ENCODE measurements at regions not wholly inside any gene's neighbourhood (a gene's known extent, or its start where the extent isn't known, plus 50 kb on each side); places are given as distances from the start of the nearest gene placed in this dataset.

GRCh38 chr13:59493436-59493965 is 670.2 kb downstream of the DIAPH3 start:
- 0 out of 2 replicates have a peak, but pooled peaks cover 2% of the 10 kb centered on the region for H3K9me3 ChIP-seq (ENCODE audit: control insufficient read depth, insufficient read depth, low read depth, low read length)
- no peaks in the 10 kb centered on the region for H3K27me3 ChIP-seq (ENCODE audit: control insufficient read depth, insufficient read depth, low read length)
- H3K4me1 ChIP-seq (ENCODE audit: control insufficient read depth, insufficient read depth, low read length), result peaks cover 4% of the 10 kb centered on the region; the same call in 1 of the 2 replicates
- H3K27ac ChIP-seq (ENCODE audit: low read depth, low read length), result no peak overlapping the region
- no peak overlapping the region for H3K4me3 ChIP-seq (ENCODE audit: low read depth, low read length)
- H3K9ac ChIP-seq (ENCODE audit: low read length), result no peak overlapping the region
- no peaks in the 10 kb centered on the region for H3K36me3 ChIP-seq (ENCODE audit: control insufficient read depth, insufficient read depth, low read length)

GRCh38 chr13:59494151-59494550 is 669.6 kb downstream of the DIAPH3 start:
- Histone ChIP-seq H3K36me3 (ENCODE audit: control insufficient read depth, insufficient read depth, low read length) (no peaks in the 10 kb centered on the region), H3K27ac (ENCODE audit: low read depth, low read length) (no peak overlapping the region), H3K4me3 (ENCODE audit: low read depth, low read length) (no peak overlapping the region), H3K4me1 (ENCODE audit: control insufficient read depth, insufficient read depth, low read length) (peaks cover 4% of the 10 kb centered on the region; the same call in 1 of the 2 replicates), H3K9ac (ENCODE audit: low read length) (no peak overlapping the region), H3K9me3 (ENCODE audit: control insufficient read depth, insufficient read depth, low read depth, low read length) (0 out of 2 replicates have a peak, but pooled peaks cover 2% of the 10 kb centered on the region), H3K27me3 (ENCODE audit: control insufficient read depth, insufficient read depth, low read length) (no peaks in the 10 kb centered on the region)

DNA sequence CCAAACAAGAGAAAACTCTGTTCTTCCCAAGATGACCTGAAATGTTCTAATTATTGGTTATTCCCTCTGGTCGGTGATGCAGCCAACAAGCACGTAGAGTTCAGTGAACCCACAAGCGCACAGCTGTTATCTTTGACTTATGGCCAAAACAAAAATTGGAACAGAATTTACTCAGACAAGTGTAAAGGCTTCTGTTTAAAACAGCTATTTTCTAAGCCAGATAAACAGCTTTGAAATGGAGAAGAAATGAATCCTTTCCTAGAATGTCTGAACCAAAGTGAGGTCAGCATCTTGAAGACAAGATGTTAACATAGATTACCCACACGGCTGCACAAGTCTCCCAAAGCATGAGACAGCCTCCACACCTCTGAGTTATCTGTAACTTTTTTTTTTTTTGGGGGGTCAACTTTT is 669.2 kb downstream of the DIAPH3 start:
- no peak overlapping the region for H3K27ac ChIP-seq (ENCODE audit: low read depth, low read length)
- no peaks in the 10 kb centered on the region for H3K27me3 ChIP-seq (ENCODE audit: control insufficient read depth, insufficient read depth, low read length)
- H3K4me3 ChIP-seq (ENCODE audit: low read depth, low read length), result no peak overlapping the region
- no peaks in the 10 kb centered on the region for H3K36me3 ChIP-seq (ENCODE audit: control insufficient read depth, insufficient read depth, low read length)
- peaks cover 4% of the 10 kb centered on the region; the same call in 1 of the 2 replicates for H3K4me1 ChIP-seq (ENCODE audit: control insufficient read depth, insufficient read depth, low read length)
- 0 out of 2 replicates have a peak, but pooled peaks cover 2% of the 10 kb centered on the region for H3K9me3 ChIP-seq (ENCODE audit: control insufficient read depth, insufficient read depth, low read depth, low read length)
- no peak overlapping the region for H3K9ac ChIP-seq (ENCODE audit: low read length)

DNA sequence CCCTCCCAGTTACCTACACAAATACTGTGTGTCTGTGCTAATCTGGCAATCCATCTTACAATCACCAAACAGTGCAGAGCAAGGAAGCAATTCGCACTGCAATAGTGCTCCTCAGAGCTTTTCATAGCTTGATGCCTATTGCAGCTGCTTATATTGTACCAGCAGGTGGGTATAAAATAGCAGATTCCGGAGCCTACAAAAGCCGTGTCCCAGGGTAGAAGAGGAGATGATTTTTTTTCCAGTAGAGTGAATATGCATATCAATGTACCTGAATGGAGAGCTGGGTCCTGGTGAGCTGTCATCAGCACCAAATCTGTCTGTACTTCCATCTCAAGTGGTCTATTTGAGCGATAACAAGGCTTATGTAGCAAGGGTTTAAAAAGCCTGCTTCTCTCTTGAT is 668.4 kb downstream of the DIAPH3 start:
- H3K9me3 ChIP-seq (ENCODE audit: control insufficient read depth, insufficient read depth, low read depth, low read length), result 0 out of 2 replicates have a peak, but pooled peaks cover 2% of the 10 kb centered on the region

DNA sequence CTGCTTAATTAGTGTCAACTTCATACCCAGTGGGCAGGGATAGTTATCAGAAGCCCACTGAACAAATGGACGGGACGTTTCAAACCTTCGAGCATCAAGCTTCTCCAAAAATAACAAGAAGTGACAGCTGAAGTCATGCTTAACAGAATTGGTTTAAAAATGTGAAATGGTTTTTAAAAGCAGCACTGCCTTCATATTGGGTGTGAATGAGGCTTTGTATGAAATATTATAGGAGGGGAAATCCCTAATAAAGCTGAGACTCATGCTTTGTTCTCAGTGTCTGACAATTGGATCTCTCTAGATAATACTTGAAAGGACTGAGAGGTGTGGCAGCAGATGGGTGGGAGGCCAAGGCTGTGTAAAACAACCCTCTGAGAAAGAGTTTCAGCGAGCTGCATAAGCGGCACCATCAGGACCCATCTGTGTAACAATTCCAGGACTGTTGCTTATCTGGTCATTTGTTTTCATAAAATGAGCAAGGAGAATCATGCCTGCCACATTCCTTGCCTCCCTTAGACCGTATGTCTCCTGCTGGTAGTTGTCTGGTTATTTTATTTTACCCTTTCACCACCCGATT is 667.7 kb downstream of the DIAPH3 start:
- Histone ChIP-seq H3K9me3 (ENCODE audit: control insufficient read depth, insufficient read depth, low read depth, low read length) (0 out of 2 replicates have a peak, but pooled peaks cover 2% of the 10 kb centered on the region), H3K4me3 (ENCODE audit: low read depth, low read length) (no peak overlapping the region), H3K36me3 (ENCODE audit: control insufficient read depth, insufficient read depth, low read length) (no peaks in the 10 kb centered on the region)

More for the DNA sequence above, 668.4 kb downstream of the DIAPH3 start:
- Histone ChIP-seq H3K9ac (ENCODE audit: low read length) (no peak overlapping the region), H3K27me3 (ENCODE audit: control insufficient read depth, insufficient read depth, low read length) (no peaks in the 10 kb centered on the region), H3K4me3 (ENCODE audit: low read depth, low read length) (no peak overlapping the region), H3K36me3 (ENCODE audit: control insufficient read depth, insufficient read depth, low read length) (no peaks in the 10 kb centered on the region), H3K4me1 (ENCODE audit: control insufficient read depth, insufficient read depth, low read length) (peaks cover 4% of the 10 kb centered on the region; the same call in 1 of the 2 replicates), H3K27ac (ENCODE audit: low read depth, low read length) (no peak overlapping the region)

DNA sequence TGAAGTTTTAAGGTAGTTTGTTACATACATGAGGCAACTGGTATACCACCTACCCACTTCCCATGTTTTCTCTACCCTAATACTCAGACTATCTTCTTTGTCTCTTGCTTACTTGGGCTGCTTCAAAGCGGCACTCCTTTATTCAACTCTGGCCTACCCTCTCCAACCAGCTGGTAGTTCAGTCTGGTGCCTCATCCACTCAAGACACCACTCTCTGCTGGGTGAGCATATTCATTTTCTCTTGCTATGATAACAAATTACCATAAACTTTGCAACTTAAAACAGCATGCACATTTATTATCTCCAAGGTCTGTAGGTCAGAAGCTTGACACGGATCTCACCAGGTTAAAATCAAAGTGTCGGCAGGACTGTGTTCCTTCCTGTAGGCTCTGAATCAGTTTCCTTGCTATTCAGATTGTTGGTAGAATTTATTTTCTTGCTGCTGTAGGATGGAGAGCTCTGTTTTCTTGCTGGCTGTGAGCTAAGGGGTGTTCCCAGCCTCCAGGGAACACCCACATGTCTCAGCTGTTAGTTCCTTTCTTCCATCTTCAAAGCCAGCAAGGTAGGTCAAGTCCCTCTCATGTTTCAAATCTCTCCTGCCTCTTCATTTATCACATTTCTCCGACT is 666.0 kb downstream of the DIAPH3 start:
- Histone ChIP-seq H3K4me1 (ENCODE audit: control insufficient read depth, insufficient read depth, low read length) (no peaks in the 10 kb centered on the region), H3K27me3 (ENCODE audit: control insufficient read depth, insufficient read depth, low read length) (no peaks in the 10 kb centered on the region), H3K27ac (ENCODE audit: low read depth, low read length) (no peak overlapping the region)

More for the DNA sequence above, 667.7 kb downstream of the DIAPH3 start:
- no peak overlapping the region for H3K9ac ChIP-seq (ENCODE audit: low read length)
- no peak overlapping the region for H3K27ac ChIP-seq (ENCODE audit: low read depth, low read length)
- H3K27me3 ChIP-seq (ENCODE audit: control insufficient read depth, insufficient read depth, low read length), result no peaks in the 10 kb centered on the region
- peaks cover 4% of the 10 kb centered on the region; the same call in 1 of the 2 replicates for H3K4me1 ChIP-seq (ENCODE audit: control insufficient read depth, insufficient read depth, low read length)

GRCh38 chr13:59501004-59501403 is 662.7 kb downstream of the DIAPH3 start:
- H3K27ac ChIP-seq (ENCODE audit: low read depth, low read length), result no peak overlapping the region
- H3K27me3 ChIP-seq (ENCODE audit: control insufficient read depth, insufficient read depth, low read length), result no peaks in the 10 kb centered on the region
- no peaks in the 10 kb centered on the region for H3K4me1 ChIP-seq (ENCODE audit: control insufficient read depth, insufficient read depth, low read length)
- no peak overlapping the region for H3K4me3 ChIP-seq (ENCODE audit: low read depth, low read length)
- no peak overlapping the region for H3K9ac ChIP-seq (ENCODE audit: low read length)
- H3K9me3 ChIP-seq (ENCODE audit: control insufficient read depth, insufficient read depth, low read depth, low read length), result 0 out of 2 replicates have a peak, but pooled peaks cover 2% of the 10 kb centered on the region
- H3K36me3 ChIP-seq (ENCODE audit: control insufficient read depth, insufficient read depth, low read length), result no peaks in the 10 kb centered on the region

More for the DNA sequence above, 666.0 kb downstream of the DIAPH3 start:
- H3K4me3 ChIP-seq (ENCODE audit: low read depth, low read length), result no peak overlapping the region
- H3K36me3 ChIP-seq (ENCODE audit: control insufficient read depth, insufficient read depth, low read length), result no peaks in the 10 kb centered on the region
- H3K9ac ChIP-seq (ENCODE audit: low read length), result no peak overlapping the region
- 0 out of 2 replicates have a peak, but pooled peaks cover 2% of the 10 kb centered on the region for H3K9me3 ChIP-seq (ENCODE audit: control insufficient read depth, insufficient read depth, low read depth, low read length)

GRCh38 chr13:59504407-59504806 is 659.3 kb downstream of the DIAPH3 start:
- Histone ChIP-seq H3K27me3 (ENCODE audit: control insufficient read depth, insufficient read depth, low read length) (no peaks in the 10 kb centered on the region), H3K27ac (ENCODE audit: low read depth, low read length) (no peak overlapping the region), H3K36me3 (ENCODE audit: control insufficient read depth, insufficient read depth, low read length) (no peaks in the 10 kb centered on the region), H3K9ac (ENCODE audit: low read length) (no peak overlapping the region), H3K9me3 (ENCODE audit: control insufficient read depth, insufficient read depth, low read depth, low read length) (no peaks in the 10 kb centered on the region), H3K4me1 (ENCODE audit: control insufficient read depth, insufficient read depth, low read length) (no peaks in the 10 kb centered on the region), H3K4me3 (ENCODE audit: low read depth, low read length) (no peak overlapping the region)

- no peak overlapping the region for H3K4me3 ChIP-seq (ENCODE audit: low read depth, low read length)
- no peaks in the 10 kb centered on the region for H3K36me3 ChIP-seq (ENCODE audit: control insufficient read depth, insufficient read depth, low read length)
- H3K9ac ChIP-seq (ENCODE audit: low read length), result no peak overlapping the region
- no peaks in the 10 kb centered on the region for H3K4me1 ChIP-seq (ENCODE audit: control insufficient read depth, insufficient read depth, low read length)
- no peaks in the 10 kb centered on the region for H3K9me3 ChIP-seq (ENCODE audit: control insufficient read depth, insufficient read depth, low read depth, low read length)
- H3K27ac ChIP-seq (ENCODE audit: low read depth, low read length), result no peak overlapping the region
- H3K27me3 ChIP-seq (ENCODE audit: control insufficient read depth, insufficient read depth, low read length), result no peaks in the 10 kb centered on the region
Measured at GRCh38 chr13:59510386-59510785, 653.3 kb downstream of the DIAPH3 start.

GRCh38 chr13:59513686-59514085 is 650.0 kb downstream of the DIAPH3 start:
- Histone ChIP-seq H3K27me3 (ENCODE audit: control insufficient read depth, insufficient read depth, low read length) (no peaks in the 10 kb centered on the region), H3K4me1 (ENCODE audit: control insufficient read depth, insufficient read depth, low read length) (no peaks in the 10 kb centered on the region), H3K9ac (ENCODE audit: low read length) (no peak overlapping the region)

DNA sequence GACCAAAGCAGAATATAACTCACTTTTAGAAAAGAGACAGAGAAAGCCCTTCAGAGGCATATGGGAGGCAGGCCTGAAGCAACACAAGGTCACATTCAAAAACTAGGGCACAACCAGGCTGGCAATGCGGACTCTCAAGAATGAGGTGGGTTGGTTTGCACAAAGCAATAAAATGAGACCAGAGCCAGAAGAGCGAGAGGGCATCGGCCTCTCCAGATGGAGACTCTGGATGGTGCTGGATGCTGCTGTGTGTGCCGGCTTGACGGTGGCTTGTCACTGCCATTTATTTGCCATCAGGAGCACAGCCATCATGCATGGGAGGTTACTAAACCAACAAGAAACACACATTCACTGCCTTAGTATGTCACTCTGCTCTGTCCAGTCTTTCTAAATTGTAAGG is 649.4 kb downstream of the DIAPH3 start:
- Histone ChIP-seq H3K27ac (ENCODE audit: low read depth, low read length) (no peak overlapping the region), H3K9me3 (ENCODE audit: control insufficient read depth, insufficient read depth, low read depth, low read length) (no peaks in the 10 kb centered on the region), H3K9ac (ENCODE audit: low read length) (no peak overlapping the region), H3K27me3 (ENCODE audit: control insufficient read depth, insufficient read depth, low read length) (no peaks in the 10 kb centered on the region), H3K4me3 (ENCODE audit: low read depth, low read length) (no peak overlapping the region), H3K4me1 (ENCODE audit: control insufficient read depth, insufficient read depth, low read length) (no peaks in the 10 kb centered on the region), H3K36me3 (ENCODE audit: control insufficient read depth, insufficient read depth, low read length) (no peaks in the 10 kb centered on the region)

More at GRCh38 chr13:59513686-59514085, 650.0 kb downstream of the DIAPH3 start:
- Histone ChIP-seq H3K9me3 (ENCODE audit: control insufficient read depth, insufficient read depth, low read depth, low read length) (no peaks in the 10 kb centered on the region), H3K4me3 (ENCODE audit: low read depth, low read length) (no peak overlapping the region), H3K36me3 (ENCODE audit: control insufficient read depth, insufficient read depth, low read length) (no peaks in the 10 kb centered on the region), H3K27ac (ENCODE audit: low read depth, low read length) (no peak overlapping the region)
